ENCODE measurements at regions not wholly inside any gene's neighbourhood (a gene's known extent, or its start where the extent isn't known, plus 50 kb on each side); places are given as distances from the start of the nearest gene placed in this dataset.

DNA sequence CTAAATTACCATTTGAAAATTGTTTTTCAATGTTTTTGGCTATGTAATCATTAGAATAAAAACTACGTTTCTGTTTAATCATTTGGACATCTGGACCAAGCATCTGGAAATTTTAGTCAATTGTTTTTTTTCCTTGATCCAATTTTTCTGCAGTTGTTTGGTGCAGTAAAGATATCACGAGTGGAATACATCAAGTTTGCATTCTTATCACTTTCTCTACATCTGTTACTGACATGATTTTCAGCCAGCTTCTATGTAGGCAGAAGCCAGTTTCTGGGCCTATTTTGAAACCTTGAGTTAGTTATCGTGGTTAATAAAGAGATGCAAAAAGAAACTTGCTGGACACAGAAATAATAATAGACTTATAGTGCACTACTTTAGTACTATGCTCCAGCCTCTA lies 277.9 kb upstream of the ADAMTS5 start:
- TF ChIP-seq, protein P1, sequence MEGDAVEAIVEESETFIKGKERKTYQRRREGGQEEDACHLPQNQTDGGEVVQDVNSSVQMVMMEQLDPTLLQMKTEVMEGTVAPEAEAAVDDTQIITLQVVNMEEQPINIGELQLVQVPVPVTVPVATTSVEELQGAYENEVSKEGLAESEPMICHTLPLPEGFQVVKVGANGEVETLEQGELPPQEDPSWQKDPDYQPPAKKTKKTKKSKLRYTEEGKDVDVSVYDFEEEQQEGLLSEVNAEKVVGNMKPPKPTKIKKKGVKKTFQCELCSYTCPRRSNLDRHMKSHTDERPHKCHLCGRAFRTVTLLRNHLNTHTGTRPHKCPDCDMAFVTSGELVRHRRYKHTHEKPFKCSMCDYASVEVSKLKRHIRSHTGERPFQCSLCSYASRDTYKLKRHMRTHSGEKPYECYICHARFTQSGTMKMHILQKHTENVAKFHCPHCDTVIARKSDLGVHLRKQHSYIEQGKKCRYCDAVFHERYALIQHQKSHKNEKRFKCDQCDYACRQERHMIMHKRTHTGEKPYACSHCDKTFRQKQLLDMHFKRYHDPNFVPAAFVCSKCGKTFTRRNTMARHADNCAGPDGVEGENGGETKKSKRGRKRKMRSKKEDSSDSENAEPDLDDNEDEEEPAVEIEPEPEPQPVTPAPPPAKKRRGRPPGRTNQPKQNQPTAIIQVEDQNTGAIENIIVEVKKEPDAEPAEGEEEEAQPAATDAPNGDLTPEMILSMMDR (IDR thresholded peaks at IDR 0.05) = no peak
- TF ChIP-seq POLR2A (IDR thresholded peaks at IDR 0.05) = no peak
- TF ChIP-seq POLR2AphosphoS5 (IDR thresholded peaks at IDR 0.05) = no peak

Measured in transverse colon (tissue), 4 donors.